ENCODE measurements at regions not wholly inside any gene's neighbourhood (a gene's known extent, or its start where the extent isn't known, plus 50 kb on each side); places are given as distances from the start of the nearest gene placed in this dataset.

- DNase-seq (ENCODE audit: insufficient read length, low spot score) (no peak), FAIRE-seq (no peak)
Measured at GRCh38 chr4:22999419-22999818, 306.7 kb downstream of the GBA3 start.

GRCh38 chr4:22997358-22998224 is 304.9 kb downstream of the GBA3 start:
- no peak for FAIRE-seq

GRCh38 chr4:22991576-22991975 is 298.8 kb downstream of the GBA3 start:
- DNase-seq (ENCODE audit: insufficient read length, low spot score) (no peak), FAIRE-seq (no peak)

More at GRCh38 chr4:22997358-22998224, 304.9 kb downstream of the GBA3 start:
- DNase-seq (ENCODE audit: insufficient read length, low spot score): no peak

- FAIRE-seq (no peak), DNase-seq (ENCODE audit: insufficient read length, low spot score) (no peak)
Measured at GRCh38 chr4:22988526-22988925, 295.8 kb downstream of the GBA3 start.

- FAIRE-seq (no peak), DNase-seq (ENCODE audit: insufficient read length, low spot score) (no peak)
Measured at GRCh38 chr4:22987870-22988269, 295.1 kb downstream of the GBA3 start.

GRCh38 chr4:22986881-22987280 is 294.1 kb downstream of the GBA3 start:
- FAIRE-seq (no peak), DNase-seq (ENCODE audit: insufficient read length, low spot score) (no peak)

- no peak for DNase-seq (ENCODE audit: insufficient read length, low spot score)
- FAIRE-seq: no peak
Measured at GRCh38 chr4:22986262-22986661, 293.5 kb downstream of the GBA3 start.

GRCh38 chr4:22984390-22984789 is 291.7 kb downstream of the GBA3 start:
- no peak for FAIRE-seq
- DNase-seq (ENCODE audit: insufficient read length, low spot score): no peak

GRCh38 chr4:22978656-22979055 is 285.9 kb downstream of the GBA3 start:
- FAIRE-seq (no peak), DNase-seq (ENCODE audit: insufficient read length, low spot score) (no peak)

GRCh38 chr4:22970665-22971064 is 277.9 kb downstream of the GBA3 start:
- FAIRE-seq: no peak
- no peak for DNase-seq (ENCODE audit: insufficient read length, low spot score)

GRCh38 chr4:22969287-22969896 is 276.7 kb downstream of the GBA3 start:
- DNase-seq (ENCODE audit: insufficient read length, low spot score) (no peak), FAIRE-seq (no peak)

- FAIRE-seq: no peak
- no peak for DNase-seq (ENCODE audit: insufficient read length, low spot score)
Measured at GRCh38 chr4:22962295-22962694, 269.6 kb downstream of the GBA3 start.

- no peak for FAIRE-seq
Measured at GRCh38 chr4:22959483-22959882, 266.7 kb downstream of the GBA3 start.

GRCh38 chr4:22957774-22958309 is 265.1 kb downstream of the GBA3 start:
- no peak for DNase-seq (ENCODE audit: insufficient read length, low spot score)
- no peak for FAIRE-seq

More at GRCh38 chr4:22959483-22959882, 266.7 kb downstream of the GBA3 start:
- DNase-seq (ENCODE audit: insufficient read length, low spot score): no peak

- DNase-seq (ENCODE audit: insufficient read length, low spot score): no peak
- FAIRE-seq: no peak
Measured at GRCh38 chr4:22949161-22949855, 256.6 kb downstream of the GBA3 start.

GRCh38 chr4:22947851-22948250 is 255.1 kb downstream of the GBA3 start:
- FAIRE-seq: no peak
- no peak for DNase-seq (ENCODE audit: insufficient read length, low spot score)

- no peak for DNase-seq (ENCODE audit: insufficient read length, low spot score)
- no peak for FAIRE-seq
Measured at GRCh38 chr4:22942920-22943559, 250.3 kb downstream of the GBA3 start.

- no peak for FAIRE-seq
Measured at GRCh38 chr4:22941688-22942375, 249.1 kb downstream of the GBA3 start.

GRCh38 chr4:22932326-22932725 is 239.6 kb downstream of the GBA3 start:
- FAIRE-seq: no peak
- DNase-seq (ENCODE audit: insufficient read length, low spot score): no peak

More at GRCh38 chr4:22941688-22942375, 249.1 kb downstream of the GBA3 start:
- no peak for DNase-seq (ENCODE audit: insufficient read length, low spot score)

GRCh38 chr4:22922426-22922825 is 229.7 kb downstream of the GBA3 start:
- FAIRE-seq (no peak), DNase-seq (ENCODE audit: insufficient read length, low spot score) (no peak)
